Keratinocyte (primary cell): ENCODE measurements at regions not wholly inside any gene's neighbourhood (a gene's known extent, or its start where the extent isn't known, plus 50 kb on each side); places are given as distances from the start of the nearest gene placed in this dataset.
A peak's percentile ranks its signal among the peaks of the same experiment; 100 is the strongest.

Experiments
- DNase-seq: peaks from one replicate; pipeline ENCODE4 v3.0.0-alpha.2; 2011; ENCODE audit warnings: low read depth, missing footprints, low spot score
- FAIRE-seq: peaks from 2 replicates; lab custom pipeline; 2011; peaks lifted over from hg19 to GRCh38; lab: Jason Lieb, UNC
- H2AFZ ChIP-seq: 2 replicates; pipeline ENCODE4 v1.6.0; 2012; ENCODE audit warnings: low read length, control low read depth, inconsistent platforms; ENCODE audit not compliant: control insufficient read depth
- H3K27ac ChIP-seq: 2 replicates; pipeline ENCODE4 v1.5.1; 2011; ENCODE audit warnings: low read length; ENCODE audit not compliant: control insufficient read depth, insufficient read depth
- H3K27me3 ChIP-seq: 3 replicates; pipeline ENCODE4 v1.6.0; 2011; ENCODE audit warnings: low read length; ENCODE audit not compliant: control insufficient read depth, insufficient read depth; ENCODE audit errors: extremely low read depth
- H3K36me3 ChIP-seq, 2 experiments: 2 replicates in 1 of 2; 3 replicates in 1 of 2; pipeline ENCODE4 v1.5.1; 2011; ENCODE audit warnings: low read length in 2 of 2, mild to moderate bottlenecking in 1 of 2; ENCODE audit not compliant: control insufficient read depth in 2 of 2, insufficient read depth in 2 of 2; ENCODE audit errors: extremely low read depth in 1 of 2
- H3K4me1 ChIP-seq: 3 replicates; pipeline ENCODE4 v1.5.1; 2011; ENCODE audit warnings: low read length; ENCODE audit not compliant: control insufficient read depth, insufficient read depth; ENCODE audit errors: extremely low read depth
- H3K4me2 ChIP-seq: 3 replicates; pipeline ENCODE4 v1.6.0; 2011; ENCODE audit warnings: low read depth, low read length; ENCODE audit not compliant: control insufficient read depth, insufficient read depth; ENCODE audit errors: extremely low read depth
- H3K4me3 ChIP-seq, 3 experiments: fragments of 200-600 bp in 1 of 3; sonication (generic) in 1 of 3; 2 replicates in 2 of 3; 3 replicates in 1 of 3; pipeline ENCODE4 v1.5.1; 2011 to 2016; ENCODE audit warnings: low read length in 3 of 3, mild to moderate bottlenecking in 3 of 3, control low read depth in 2 of 3, inconsistent platforms in 1 of 3, low read depth in 1 of 3, mixed read lengths in 1 of 3, mixed run types in 1 of 3, moderate library complexity in 1 of 3; ENCODE audit not compliant: control insufficient read depth in 2 of 3, insufficient read depth in 2 of 3; ENCODE audit errors: extremely low read depth in 1 of 3
- H3K79me2 ChIP-seq: 2 replicates; pipeline ENCODE4 v1.6.0; 2012; ENCODE audit warnings: low read length; ENCODE audit not compliant: control insufficient read depth, insufficient read depth
- H3K9ac ChIP-seq: 3 replicates; pipeline ENCODE4 v1.6.0; 2011; ENCODE audit warnings: low read length; ENCODE audit not compliant: control insufficient read depth, insufficient read depth; ENCODE audit errors: extremely low read depth
- H3K9me1 ChIP-seq: 3 replicates; pipeline ENCODE4 v1.6.0; 2011; ENCODE audit warnings: low read length; ENCODE audit not compliant: control insufficient read depth, insufficient read depth; ENCODE audit errors: extremely low read depth
- H3K9me3 ChIP-seq: 2 replicates; pipeline ENCODE4 v1.5.1; 2012; ENCODE audit warnings: low read depth, low read length; ENCODE audit not compliant: control insufficient read depth
- H4K20me1 ChIP-seq: 3 replicates; pipeline ENCODE4 v1.6.0; 2011; ENCODE audit warnings: low read length; ENCODE audit not compliant: control insufficient read depth, insufficient read depth; ENCODE audit errors: extremely low read depth
- CTCF ChIP-seq, 3 experiments: IDR thresholded peaks in 1 of 3; conservative IDR thresholded peaks in 1 of 3; optimal IDR thresholded peaks in 1 of 3; 2 replicates in 2 of 3; 3 replicates in 1 of 3; pipeline versions ENCODE3 to v1.5.1; 2011; ENCODE audit warnings: low read length in 3 of 3, mild to moderate bottlenecking in 3 of 3, moderate library complexity in 2 of 3, control low read depth in 1 of 3, inconsistent platforms in 1 of 3; ENCODE audit not compliant: insufficient read depth in 2 of 3; ENCODE audit errors: extremely low read depth in 1 of 3
- EZH2 ChIP-seq: IDR thresholded peaks from one replicate; pipeline ENCODE4 v1.6.1; 2012; ENCODE audit warnings: inconsistent platforms, mild to moderate bottlenecking, low read length, moderate library complexity
- dilution Hi-C: fragments of 300-500 bp; cut with MboI; formaldehyde crosslinking; loops from one replicate; pipeline ENCODE4 v1.7.0; 2020; ENCODE audit warnings: low sequenced_read_pairs; ENCODE audit not compliant: extremely low pct_ligation_motif_present

GRCh38 chr14:29222006-29222405 is 455.4 kb downstream of the FOXG1 start:
- H4K20me1 ChIP-seq: no peaks in the 10 kb centered on the region
- dilution Hi-C loops: no loop called here
- H3K9ac ChIP-seq: no peak overlapping the region
- DNase-seq (no peak), FAIRE-seq (no peak)
- TF ChIP-seq CTCF (optimal IDR thresholded peaks at IDR 0.05 in 1 of 3, IDR thresholded peaks at IDR 0.05 in 1 of 3, conservative IDR thresholded peaks at IDR 0.05 in 1 of 3; ENCODE audit: extremely low read depth in 1 of 3, insufficient read depth in 2 of 3, low read length in 3 of 3): no peak
- no peak for TF ChIP-seq EZH2
- H3K27me3 ChIP-seq: peaks cover 5% of the 10 kb centered on the region
- no peaks in the 10 kb centered on the region for H3K4me1 ChIP-seq
- no peaks in the 10 kb centered on the region for H3K9me1 ChIP-seq
- H3K36me3 ChIP-seq: no peaks in the 10 kb centered on the region
- no peak overlapping the region for H3K4me3 ChIP-seq
- H3K4me2 ChIP-seq: no peak overlapping the region
- no peaks in the 10 kb centered on the region for H3K9me3 ChIP-seq
- H3K79me2 ChIP-seq: no peaks in the 10 kb centered on the region
- no peak overlapping the region for H2AFZ ChIP-seq
- H3K27ac ChIP-seq: no peak overlapping the region

GRCh38 chr14:29222671-29223268 is 456.2 kb downstream of the FOXG1 start:
- DNase-seq: no peak
- Histone ChIP-seq H3K4me2 (no peak overlapping the region), H3K79me2 (no peaks in the 10 kb centered on the region), H4K20me1 (no peaks in the 10 kb centered on the region), H3K36me3 (no peaks in the 10 kb centered on the region), H3K9me3 (no peaks in the 10 kb centered on the region), H2AFZ (peak overlapping the region; percentile 30), H3K9me1 (no peaks in the 10 kb centered on the region), H3K27me3 (peaks cover 5% of the 10 kb centered on the region), H3K27ac (no peak overlapping the region), H3K4me1 (no peaks in the 10 kb centered on the region), H3K9ac (no peak overlapping the region), H3K4me3 (no peak overlapping the region)
- dilution Hi-C loops: no loop called here
- no peak for FAIRE-seq
- TF ChIP-seq EZH2 (no peak), CTCF (optimal IDR thresholded peaks at IDR 0.05 in 1 of 3, IDR thresholded peaks at IDR 0.05 in 1 of 3, conservative IDR thresholded peaks at IDR 0.05 in 1 of 3; ENCODE audit: extremely low read depth in 1 of 3, insufficient read depth in 2 of 3, low read length in 3 of 3) (peak; percentile 35 to 62 (median 44))
